HG03432 (cell line): ENCODE measurements at regions not wholly inside any gene's neighbourhood (a gene's known extent, or its start where the extent isn't known, plus 50 kb on each side); places are given as distances from the start of the nearest gene placed in this dataset.
A peak's percentile ranks its signal among the peaks of the same experiment; 100 is the strongest.

Experiments
- ATAC-seq: cut with Tn5 transposase; IDR thresholded peaks from one replicate; pipeline ENCODE4 v1.9.1; 2021; ENCODE audit warnings: mild to moderate bottlenecking, moderate library complexity; ENCODE audit not compliant: unreplicated experiment

- ATAC-seq, result no peak
Measured at GRCh38 chr5:125306741-125307140, 560.3 kb upstream of the ZNF608 start.

DNA sequence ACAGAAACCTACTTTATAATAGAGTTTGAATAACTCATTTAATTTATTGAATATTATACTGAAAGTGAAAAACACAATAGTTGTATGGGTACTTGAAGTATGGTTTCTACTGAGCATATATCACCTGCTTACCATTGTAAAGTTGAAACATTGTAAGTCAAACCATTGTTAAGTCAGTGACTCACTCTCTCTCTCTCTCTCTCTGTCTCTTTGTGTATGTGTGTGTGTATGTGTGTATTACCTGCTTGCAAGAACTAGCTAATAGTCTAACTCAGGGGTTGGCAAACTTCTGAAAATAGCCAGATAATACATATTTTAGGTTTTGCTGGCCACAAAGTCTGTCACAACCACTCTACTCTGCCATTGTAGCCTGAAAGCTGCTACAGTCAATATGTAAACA, 564.3 kb upstream of the ZNF608 start:
- ATAC-seq, result no peak

DNA sequence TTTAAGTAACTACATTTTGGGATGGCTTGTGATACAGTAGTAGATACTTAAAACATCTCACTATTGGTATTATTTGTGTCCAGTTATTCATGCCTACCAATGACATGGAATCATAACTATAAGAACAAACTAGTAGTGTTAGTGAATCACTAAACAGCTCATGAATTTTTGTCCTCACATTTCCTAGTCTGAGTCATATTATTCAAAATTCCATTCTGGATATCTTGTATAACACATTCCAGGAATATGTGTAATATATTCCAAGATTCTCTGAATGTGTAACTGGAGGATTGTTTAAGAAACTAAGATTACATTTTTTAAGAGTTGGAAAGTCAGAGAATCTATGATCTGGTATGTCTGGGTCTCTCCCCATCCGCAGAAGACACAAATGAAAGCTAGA, 565.3 kb upstream of the ZNF608 start:
- no peak for ATAC-seq

- ATAC-seq, result no peak
Measured at GRCh38 chr5:125313555-125313954, 567.1 kb upstream of the ZNF608 start.

DNA sequence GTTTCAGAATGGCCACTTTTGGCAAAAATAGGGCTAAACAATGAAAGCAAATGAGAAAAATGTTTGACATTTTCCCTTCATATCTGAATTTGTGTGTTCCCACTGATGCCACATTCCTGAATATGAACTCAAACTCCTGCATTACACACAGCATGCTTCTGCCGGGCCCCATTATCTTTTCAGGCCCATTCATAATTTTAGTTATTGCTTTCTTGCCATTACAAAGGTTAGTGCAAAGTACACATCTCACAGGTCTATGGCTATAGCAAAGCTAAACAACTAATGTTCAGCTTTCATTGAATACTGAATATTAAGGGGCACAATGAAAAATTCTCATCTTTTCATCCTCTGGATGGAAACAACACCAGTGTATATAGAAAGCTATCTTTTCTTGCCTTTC, 568.9 kb upstream of the ZNF608 start:
- no peak for ATAC-seq

DNA sequence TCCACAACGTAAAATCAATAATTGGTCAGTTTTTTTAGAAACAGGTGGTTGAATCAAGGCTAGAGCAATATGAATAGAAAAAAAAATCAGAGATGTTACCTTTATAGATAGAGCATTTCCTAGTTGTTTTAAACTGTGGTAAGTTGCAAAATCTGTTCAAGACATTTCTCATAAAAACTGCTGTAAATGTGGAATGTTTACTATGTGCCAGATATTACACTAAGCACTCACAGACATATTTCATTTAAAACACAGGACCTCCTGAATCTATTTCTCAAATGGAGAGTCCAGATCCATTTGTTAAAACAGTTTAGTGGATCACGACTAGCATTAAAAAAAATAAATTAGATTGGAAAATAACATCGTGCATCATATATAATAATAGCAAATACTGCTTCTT, 570.0 kb upstream of the ZNF608 start:
- no peak for ATAC-seq

DNA sequence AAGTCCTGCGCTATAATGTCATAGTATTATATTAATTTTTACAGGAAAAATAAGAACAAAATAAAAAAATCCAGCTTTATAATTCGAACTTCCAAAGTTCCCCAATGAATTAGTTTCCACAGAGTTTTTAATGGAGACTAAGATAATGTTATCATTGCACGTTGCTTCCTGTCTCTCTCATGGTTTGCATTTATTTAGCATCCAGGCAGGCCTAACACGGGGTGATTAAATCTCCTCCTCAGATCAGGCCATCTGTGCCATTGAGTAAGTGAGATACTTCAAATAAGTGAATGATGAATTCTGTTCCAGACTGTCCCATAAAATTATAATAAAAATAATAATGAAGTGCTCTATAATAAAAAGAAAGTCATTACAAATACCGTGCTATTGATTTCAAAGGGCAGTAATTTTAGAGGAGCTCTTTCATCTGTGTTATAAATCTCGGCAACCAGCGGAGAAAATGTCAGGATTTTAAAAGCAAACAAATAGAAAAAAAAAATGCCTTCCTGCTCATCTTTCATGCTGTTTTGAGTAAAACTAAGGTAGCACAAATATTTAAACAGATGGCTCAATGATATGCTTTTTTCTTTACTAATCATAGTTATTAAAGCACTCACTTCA, 570.6 kb upstream of the ZNF608 start:
- ATAC-seq, result no peak

- ATAC-seq, result no peak
Measured at GRCh38 chr5:125317536-125317995, 571.1 kb upstream of the ZNF608 start.

- ATAC-seq, result no peak
Measured at GRCh38 chr5:125321654-125322053, 575.2 kb upstream of the ZNF608 start.

DNA sequence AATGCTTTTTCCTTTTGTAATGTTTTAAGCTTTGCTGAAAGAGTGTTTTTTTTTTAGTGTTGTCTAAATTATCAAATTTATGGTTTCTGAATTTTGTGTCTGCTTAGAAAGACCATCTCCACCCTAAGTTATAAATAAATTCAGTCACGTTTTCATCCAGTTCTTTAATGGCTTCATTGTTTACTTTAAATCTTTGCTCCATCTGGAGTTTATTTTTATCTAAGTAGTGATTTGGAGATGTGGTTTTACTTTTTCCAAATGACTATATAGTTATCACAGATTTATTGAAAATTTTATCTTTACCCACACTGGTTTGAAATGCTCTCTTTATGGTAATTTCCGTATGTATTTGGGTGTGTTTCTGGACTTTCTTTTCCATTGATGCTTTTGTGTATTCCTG, 577.2 kb upstream of the ZNF608 start:
- no peak for ATAC-seq

DNA sequence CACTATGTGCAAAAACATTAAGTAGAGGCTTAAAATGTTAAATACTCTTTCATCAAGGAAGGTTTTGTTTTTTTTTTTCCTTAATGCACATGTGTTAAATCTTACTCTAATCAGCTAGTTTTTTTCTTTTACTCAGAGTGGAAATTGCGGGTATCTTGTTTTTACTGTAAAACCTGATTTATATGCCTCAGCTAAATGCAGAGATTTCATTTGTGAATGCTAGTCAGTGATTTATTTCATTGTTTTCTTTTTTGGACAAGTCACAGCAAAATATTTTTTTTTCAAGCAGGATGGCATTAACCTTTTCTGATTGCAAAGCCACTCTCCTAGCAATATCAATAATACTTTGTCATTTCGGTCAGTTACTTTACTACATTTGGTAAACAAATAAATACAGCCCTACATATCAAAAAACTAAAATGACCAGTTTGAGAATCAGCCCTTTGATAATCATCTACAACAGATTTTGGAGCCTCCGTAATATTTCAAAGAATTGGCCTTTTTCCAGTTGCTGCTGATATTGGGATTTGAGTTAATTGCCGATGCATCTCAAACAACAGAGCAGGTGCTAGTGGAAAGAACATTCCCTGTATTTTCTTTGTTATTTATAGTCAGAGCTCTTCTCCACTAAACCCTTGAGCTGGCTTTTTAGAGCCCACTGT, 579.2 kb upstream of the ZNF608 start:
- ATAC-seq, result no peak

- ATAC-seq, result no peak
Measured at GRCh38 chr5:125326150-125326510, 579.7 kb upstream of the ZNF608 start.

- ATAC-seq, result peak; percentile 72
Measured at GRCh38 chr5:125327676-125328075, 581.2 kb upstream of the ZNF608 start.

- no peak for ATAC-seq
Measured at GRCh38 chr5:125331987-125332598, 585.7 kb upstream of the ZNF608 start.

GRCh38 chr5:125333416-125333815, 587.0 kb upstream of the ZNF608 start:
- ATAC-seq, result no peak

- ATAC-seq, result no peak
Measured at GRCh38 chr5:125336401-125336800, 590.0 kb upstream of the ZNF608 start.

DNA sequence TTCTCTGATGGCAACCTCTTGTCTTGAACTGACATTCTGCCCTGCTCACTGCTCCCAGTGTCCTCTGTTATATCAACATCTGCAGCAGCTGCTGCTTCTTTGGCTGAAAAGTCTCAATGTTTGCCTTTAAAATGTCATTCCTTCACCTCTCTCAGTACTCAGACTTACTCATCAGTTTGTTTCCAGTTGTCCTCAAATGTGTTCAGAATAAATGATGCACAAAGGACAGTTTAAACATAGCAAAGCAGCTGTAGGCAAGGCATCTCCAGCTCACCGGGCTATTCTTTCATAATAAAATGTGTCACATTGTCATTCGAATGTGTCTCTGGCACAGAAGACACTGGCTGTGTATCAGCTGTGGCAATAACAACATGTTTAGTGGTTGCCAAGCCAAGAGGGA, 590.9 kb upstream of the ZNF608 start:
- ATAC-seq, result no peak

DNA sequence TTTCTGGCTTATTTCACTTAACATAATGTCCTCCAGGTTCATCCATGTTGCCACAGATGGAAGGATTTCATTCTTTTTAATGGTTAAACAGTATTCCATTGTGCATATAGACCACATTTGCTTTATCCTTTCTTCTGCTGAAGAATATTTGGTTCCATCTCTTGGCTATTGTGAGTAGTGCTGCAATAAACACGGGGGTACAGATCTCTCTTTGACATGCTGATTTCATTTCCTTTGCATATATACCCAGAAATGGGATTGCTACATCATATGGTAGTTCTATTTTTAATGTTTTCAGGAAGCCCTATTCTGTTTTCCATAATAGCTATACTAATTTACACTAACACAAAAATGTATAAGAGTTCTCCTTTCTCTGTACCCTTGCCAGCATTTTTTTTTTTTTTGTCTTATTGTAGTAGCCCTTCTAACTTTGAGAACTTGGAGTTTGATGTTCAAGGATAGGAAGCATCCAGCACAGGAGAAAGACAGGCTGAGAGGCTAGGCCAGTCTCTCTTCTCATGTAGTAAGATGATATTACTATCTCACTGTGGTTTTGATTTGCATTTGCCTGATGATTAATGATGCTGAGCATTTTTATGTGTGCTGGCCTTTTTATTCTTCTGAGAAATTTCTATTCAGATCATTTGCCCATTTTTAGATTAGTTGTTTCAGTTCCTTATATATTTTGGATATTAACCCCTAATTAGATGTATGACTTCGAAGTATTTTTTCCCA, 592.2 kb upstream of the ZNF608 start:
- ATAC-seq, result no peak

- ATAC-seq, result no peak
Measured at GRCh38 chr5:125341436-125341835, 595.0 kb upstream of the ZNF608 start.

DNA sequence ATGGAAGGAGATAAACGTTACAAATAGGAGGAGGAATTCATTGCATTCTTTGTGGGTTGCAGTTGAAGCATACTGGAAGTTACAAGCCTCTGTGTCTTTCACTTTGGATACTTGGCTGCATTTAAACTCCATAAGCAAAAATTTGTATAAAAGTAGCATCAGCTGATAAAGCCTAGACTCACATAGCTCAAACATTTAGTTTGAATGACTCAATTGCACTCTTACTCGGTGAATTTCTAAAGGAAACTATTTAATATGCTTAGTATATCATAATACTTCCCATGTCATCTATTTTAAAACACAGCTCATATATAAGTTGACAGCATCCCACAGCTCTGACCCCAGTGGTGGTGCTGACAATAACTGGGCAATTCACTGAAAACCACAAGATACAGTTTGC, 596.6 kb upstream of the ZNF608 start:
- ATAC-seq, result no peak

DNA sequence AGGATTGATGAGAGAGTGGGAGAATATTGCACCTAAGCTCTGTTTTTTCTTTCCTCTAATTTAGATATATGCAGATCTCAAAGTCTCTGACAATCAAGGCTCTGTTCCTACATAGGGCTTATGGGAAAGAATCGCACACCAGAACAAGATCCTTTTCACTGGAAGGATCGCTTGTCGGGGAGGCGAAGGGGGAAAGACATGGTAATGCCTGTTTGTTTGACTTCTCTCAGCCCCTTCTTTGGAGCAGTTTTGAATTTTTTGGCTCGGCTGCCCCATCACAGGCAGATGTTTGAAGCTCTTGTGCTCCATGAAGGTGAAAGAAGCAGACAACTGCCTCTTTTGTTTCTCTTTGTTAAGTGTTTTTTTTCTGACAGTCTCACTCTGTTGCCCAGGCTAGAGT, 599.9 kb upstream of the ZNF608 start:
- ATAC-seq, result no peak

GRCh38 chr5:125348221-125348692, 601.8 kb upstream of the ZNF608 start:
- ATAC-seq, result no peak
